HG02973 (cell line): ENCODE measurements at regions not wholly inside any gene's neighbourhood (a gene's known extent, or its start where the extent isn't known, plus 50 kb on each side); places are given as distances from the start of the nearest gene placed in this dataset.
"Not testable (repeated sequence)": the region's sequence is repeated elsewhere in the genome, so short reads cannot be mapped to it uniquely, and the experiment has no call there.

Experiments
- ATAC-seq: cut with Tn5 transposase; IDR thresholded peaks from one replicate; pipeline ENCODE4 v1.9.1; 2021; ENCODE audit warnings: moderate library complexity; ENCODE audit not compliant: unreplicated experiment

DNA sequence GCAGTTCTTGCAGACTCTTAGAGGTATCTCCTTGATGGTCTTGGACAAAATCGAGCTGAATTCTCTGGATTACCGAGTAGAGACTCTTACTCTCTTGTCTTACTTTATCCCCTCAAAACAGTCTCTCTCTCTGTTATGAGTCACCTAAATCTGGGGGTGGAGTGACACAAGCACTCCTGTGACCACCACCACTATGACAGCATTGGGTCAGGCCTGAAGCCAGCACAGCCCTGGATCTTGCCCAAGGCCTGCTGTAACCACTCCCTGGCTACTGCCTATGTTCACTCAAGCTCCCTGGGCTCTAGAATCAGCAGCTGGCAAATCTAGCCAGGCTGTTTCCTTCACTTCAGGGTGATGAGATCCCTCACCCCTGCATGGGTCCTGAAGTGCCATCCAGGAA, 662.5 kb downstream of the LUZP2 start:
- no peak for ATAC-seq

GRCh38 chr11:25163421-25163820, 666.6 kb downstream of the LUZP2 start:
- no peak for ATAC-seq

- ATAC-seq: no peak
Observed at GRCh38 chr11:25180187-25180586, 683.3 kb downstream of the LUZP2 start.

DNA sequence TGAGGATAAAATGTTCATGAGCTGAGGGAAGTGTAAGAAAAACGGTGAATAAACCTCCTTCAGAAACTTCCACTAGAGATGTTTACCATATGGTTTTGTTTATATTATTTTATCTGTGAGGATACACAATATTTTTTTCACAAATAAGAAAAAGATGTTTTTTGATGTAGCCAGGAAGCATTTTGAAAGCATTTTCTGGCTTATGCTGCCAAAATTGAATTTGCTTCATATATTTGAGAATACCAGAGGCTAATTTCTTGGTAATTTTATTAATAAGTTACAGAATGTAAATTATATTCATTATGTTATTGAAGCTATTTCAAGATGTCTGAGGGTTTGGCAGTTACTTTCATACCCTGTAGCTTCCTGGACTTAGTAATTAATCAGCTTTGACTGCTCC, 686.6 kb downstream of the LUZP2 start:
- no peak for ATAC-seq

- ATAC-seq: no peak
Observed at GRCh38 chr11:25197515-25197914, 700.7 kb downstream of the LUZP2 start.

GRCh38 chr11:25198704-25199103, 701.9 kb downstream of the LUZP2 start:
- ATAC-seq: no peak

- no peak for ATAC-seq
Observed at GRCh38 chr11:25200925-25201324, 704.1 kb downstream of the LUZP2 start.

GRCh38 chr11:25206762-25207161, 709.9 kb downstream of the LUZP2 start:
- no peak for ATAC-seq

- no peak for ATAC-seq
Observed at GRCh38 chr11:25211635-25212254, 714.9 kb downstream of the LUZP2 start.

- no peak for ATAC-seq
Observed at GRCh38 chr11:25214535-25215176, 717.8 kb downstream of the LUZP2 start.

- ATAC-seq: no peak
Observed at GRCh38 chr11:25218036-25218435, 721.2 kb downstream of the LUZP2 start.

GRCh38 chr11:25225078-25225477, 728.2 kb downstream of the LUZP2 start:
- ATAC-seq: no peak

GRCh38 chr11:25242928-25243327, 746.1 kb downstream of the LUZP2 start:
- ATAC-seq: no peak

DNA sequence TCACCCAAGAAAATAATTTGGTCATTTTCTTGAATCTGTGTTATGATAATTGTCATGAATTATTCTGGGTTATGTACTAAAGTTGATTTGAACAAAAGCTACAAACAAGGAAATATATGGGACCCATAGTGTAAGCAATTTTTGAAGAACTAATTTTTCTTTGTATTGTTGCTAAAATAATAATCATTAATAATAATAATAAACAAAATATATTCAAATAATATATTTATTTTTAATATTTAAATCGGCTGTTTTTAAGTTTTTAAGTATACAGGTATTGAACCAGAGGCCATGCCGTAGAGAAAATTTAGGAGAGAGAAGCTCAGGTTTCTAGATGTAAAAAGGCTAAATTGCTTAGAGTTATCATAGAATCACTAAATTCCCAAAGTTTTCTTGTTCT, 747.3 kb downstream of the LUZP2 start:
- no peak for ATAC-seq

DNA sequence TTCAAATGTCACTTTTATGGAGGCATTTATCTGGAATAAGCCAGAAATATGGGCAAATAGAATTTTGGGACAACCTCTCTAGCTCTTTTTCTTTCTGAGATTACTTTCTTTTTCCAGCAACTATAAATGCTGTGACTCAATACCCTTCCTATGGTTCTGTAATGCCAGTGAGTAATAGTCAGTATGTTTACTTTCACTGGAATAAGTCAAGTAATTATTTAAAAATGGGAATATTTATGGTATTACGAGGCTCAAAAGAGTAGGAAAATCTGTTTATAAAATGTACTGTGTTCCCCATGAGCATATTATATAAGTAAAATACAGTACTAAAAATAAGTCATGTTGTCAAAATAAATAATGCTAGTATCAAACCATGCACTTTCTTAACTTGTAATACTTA, 750.5 kb downstream of the LUZP2 start:
- no peak for ATAC-seq

DNA sequence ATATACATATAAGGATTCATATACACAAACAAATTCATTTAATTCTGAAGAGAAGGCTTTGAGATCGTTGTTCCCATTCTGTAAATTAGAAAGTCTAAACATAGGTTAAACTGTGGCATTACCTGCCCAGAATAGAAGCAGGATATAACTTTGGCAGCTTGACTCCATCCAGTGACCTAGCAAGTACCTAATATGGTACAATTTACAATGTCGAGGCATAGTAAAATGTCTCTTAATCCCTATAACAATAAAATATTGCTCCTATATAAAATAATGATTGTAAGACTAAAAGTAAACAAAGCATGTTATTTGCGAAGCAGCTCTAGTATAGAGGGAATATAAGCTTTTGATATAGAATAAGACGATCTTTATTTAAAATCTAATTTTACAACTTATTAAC, 756.0 kb downstream of the LUZP2 start:
- ATAC-seq: no peak

- ATAC-seq: not testable (repeated sequence)
Observed at GRCh38 chr11:25263861-25264260, 767.0 kb downstream of the LUZP2 start.

DNA sequence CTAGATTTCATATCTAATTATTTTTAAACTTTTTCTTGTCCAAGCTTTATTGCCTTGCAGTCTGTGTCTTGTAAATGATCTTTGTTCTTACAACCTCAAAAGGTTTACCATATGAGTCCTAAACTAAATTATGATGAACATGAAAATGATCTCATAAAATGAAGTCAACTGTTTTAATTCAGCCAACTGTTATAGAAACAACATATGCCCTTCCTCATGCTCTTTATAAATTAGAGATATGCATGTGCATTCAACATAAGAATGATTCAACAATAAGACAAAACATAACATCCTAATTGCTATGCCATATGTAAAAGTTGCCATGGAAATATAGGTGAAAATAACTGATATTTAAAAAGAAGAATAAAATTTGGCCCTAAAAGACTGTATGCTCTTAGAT, 774.4 kb downstream of the LUZP2 start:
- no peak for ATAC-seq

GRCh38 chr11:25272214-25272613, 775.4 kb downstream of the LUZP2 start:
- ATAC-seq: no peak

GRCh38 chr11:25280821-25281220, 784.0 kb downstream of the LUZP2 start:
- not testable (repeated sequence) for ATAC-seq

DNA sequence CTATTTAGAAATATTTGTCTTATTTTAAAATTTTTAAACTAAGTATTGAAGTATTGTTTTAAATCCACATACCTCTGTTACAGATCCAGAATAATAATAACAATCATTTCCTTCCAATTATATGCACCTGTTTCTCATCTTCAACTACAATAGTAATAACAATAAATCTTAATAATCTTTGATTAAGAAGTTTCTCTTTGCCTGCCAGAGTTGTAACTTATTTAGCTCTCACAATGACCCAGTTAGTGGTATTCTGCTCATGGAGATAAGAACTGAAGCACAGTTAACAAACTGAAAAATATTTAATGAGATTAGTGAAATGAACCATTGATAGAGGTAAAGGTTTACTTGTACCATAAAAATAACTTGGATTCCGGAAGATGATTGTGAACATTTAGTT, 796.3 kb downstream of the LUZP2 start:
- no peak for ATAC-seq

DNA sequence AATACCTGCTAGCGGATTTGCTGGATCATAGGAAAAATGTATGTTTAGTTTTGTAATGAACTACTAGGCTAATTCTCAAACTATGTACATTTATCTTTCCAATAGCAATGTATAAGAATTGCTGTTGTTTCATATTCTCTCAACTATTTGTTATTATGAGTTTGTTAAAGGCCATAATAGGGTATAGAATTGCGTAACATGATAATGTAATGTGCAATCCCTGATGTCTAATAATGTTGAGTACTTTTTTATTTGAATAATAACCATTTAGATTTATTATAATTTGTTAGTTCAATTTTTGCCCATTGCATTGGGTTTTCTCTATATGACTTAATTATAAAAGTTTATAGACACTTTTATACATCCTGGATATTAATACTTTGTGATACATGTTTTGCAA, 801.6 kb downstream of the LUZP2 start:
- ATAC-seq: no peak

DNA sequence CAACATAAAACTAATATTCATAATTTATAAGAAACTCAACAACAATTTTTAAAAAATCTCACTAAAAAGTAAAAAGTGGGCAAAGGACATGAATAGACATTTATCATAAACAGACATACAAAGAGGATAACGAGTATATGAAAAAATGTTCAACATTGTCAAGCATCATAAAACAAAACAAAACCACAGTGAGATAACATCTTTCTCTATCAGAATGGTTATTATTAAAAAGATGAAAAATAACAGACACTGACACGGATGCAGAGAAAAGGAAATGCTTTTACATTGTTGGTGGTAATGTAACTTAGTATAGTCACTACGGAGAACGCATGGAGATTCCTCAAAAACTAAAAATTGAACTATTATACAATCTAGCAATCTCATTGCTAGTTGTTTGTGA, 813.0 kb downstream of the LUZP2 start:
- no peak for ATAC-seq
